ENCODE measurements at regions not wholly inside any gene's neighbourhood (a gene's known extent, or its start where the extent isn't known, plus 50 kb on each side); places are given as distances from the start of the nearest gene placed in this dataset.

GRCh38 chr5:54927097-54927746, 58.2 kb downstream of the ESM1 start:
- no peak for DNase-seq

DNA sequence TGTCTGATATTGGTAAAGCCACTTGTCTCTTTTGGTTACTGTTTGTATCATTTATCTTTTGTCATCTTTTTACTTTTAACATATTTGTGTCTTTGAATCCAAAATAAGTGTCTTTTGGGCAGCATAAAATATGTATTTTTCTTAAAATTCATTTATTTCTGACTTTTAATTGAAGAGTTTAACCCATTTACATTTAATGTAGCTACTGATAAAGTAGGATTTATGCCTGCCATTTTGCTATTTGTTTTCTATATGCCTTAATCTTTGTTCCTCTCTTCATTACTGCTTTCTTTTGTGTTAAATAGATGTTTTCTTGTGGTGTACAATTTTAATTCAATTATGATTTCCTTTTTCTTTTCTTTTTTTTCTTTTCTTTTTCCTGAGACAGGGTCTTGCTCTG, 60.9 kb downstream of the ESM1 start:
- DNase-seq, result no peak

GRCh38 chr5:54917323-54917722, 68.1 kb downstream of the ESM1 start:
- no peak for DNase-seq

DNA sequence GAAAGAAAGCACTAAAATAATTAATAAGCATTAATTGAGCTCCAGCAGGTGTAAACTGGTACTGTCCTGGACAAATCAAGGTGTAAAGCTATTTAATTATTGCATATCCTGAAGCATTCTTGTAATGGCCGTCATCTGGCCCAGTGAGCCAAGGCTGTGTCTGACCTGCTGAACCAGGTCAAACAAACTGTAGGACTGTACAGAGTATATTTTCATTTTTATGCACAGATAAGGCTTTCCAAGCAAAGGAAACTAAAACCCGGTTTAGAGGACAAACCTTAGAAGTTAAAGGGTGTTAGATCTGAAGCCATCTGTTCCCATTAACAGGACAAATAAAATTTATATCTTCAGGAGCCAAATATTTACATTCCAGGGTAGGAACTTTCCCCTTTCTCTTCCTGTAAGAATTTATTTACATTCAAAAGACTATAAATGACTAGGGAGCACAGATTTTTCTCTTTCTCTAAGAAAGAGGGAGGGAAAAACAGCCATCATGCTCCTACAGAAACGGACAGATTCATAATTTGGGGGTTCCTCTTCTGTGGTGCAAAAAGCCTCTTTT, 69.8 kb downstream of the ESM1 start:
- no peak for DNase-seq

- DNase-seq, result no peak
Measured at GRCh38 chr5:54912021-54912420, 73.4 kb downstream of the ESM1 start.

GRCh38 chr5:54909911-54910870, 75.2 kb downstream of the ESM1 start:
- no peak for DNase-seq

DNA sequence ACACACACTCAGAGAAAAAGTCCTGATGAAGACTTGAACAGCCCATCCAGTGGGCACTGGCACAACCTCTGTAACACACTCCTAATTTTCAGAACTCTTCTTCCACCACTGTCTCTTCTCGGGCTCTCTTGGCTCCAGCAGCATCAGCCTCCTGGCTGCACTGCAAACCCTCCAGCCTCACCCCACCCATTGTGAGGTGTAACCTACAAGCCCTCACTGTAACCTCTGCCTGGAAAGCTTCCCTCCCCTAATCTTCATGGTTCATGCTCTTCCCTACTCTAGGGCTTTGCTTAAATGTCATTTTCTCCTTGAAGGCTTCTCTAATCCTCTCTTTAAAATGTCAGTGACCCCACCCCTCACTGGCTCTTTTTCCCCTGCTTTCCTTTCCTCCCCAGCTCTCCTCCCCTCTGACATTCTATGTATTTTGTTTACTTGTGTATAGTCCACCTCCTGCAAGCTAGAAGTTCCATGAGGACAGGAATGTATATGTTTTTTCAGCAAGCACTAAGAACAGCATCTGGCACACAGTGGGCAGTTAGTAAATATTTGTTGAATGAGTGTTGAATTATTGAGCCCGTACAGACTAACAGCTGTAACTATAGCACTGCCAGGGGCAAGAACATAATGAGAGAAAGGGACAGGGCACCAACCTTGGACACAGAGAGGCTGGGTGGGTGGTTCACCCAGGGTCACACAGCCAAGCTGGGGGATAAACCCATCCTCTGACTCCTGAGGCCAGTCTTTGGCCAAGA, 76.4 kb downstream of the ESM1 start:
- no peak for DNase-seq

DNA sequence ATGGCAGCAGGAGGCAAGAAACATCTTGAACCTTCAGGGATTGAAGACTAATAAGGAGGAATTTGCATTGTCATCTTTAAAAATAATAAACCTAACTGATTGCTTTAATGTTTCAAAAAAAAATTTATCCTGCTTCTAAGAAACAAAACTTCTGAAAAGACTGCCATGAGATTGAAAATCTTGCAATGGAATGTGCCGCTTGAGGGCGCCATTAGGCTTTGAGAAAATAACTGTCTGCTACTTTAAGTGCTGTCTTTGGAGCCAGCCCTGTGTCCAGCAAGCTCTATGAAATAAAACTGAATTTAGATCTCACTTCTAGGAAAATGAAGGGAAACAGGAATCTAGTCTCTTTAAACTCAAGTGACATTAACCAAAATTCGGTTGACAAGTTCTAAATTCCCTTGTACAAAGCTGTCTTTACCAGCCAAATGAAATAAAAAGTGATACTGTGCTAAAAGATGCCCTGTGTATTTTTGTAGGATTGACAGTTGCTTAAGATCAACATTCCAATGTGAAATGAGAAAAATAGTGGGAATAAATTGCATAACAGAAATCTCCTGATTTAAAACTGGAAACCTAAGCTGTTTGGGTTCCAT, 79.4 kb downstream of the ESM1 start:
- DNase-seq, result peak; percentile 88

GRCh38 chr5:54905246-54905795, 80.1 kb downstream of the ESM1 start:
- no peak for DNase-seq

- no peak for DNase-seq
Measured at GRCh38 chr5:54904425-54904824, 81.0 kb downstream of the ESM1 start.

GRCh38 chr5:54902791-54903473, 82.5 kb downstream of the ESM1 start:
- DNase-seq, result peak; percentile 61

DNA sequence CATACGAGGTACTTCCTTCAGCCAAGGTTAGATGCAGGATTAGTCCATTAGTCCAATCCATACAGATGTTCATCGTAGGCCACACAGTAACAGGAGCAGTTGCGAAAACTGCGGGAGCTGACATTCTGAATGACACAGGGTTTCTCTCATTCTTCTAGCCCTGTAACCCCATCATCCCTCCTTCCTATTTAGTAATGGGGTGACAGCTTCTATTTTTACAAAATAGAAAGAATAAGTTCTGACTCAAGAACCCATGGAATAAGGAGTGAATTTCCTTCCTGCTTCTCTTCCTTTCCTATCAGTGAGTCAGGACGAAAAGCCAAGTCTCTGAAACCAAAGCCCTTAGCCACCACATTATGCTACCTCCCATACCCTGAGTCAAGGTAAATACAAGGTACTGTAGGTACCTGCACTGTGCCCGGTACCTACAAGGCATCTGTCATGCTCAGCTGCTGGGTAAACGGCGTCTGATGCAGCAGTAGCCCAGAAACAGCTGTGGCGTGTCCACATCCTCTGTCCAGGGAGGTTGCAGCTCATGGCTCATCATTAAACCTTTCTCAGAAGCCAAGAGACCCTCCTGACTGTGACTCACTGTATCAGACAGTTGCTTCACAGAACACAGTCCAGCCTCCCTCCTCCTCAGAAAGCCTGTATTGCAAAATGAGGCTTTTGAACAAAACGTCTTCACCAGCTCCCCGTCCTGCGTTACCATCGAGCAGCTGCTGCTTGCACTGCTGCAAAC, 84.2 kb downstream of the ESM1 start:
- DNase-seq, result no peak

DNA sequence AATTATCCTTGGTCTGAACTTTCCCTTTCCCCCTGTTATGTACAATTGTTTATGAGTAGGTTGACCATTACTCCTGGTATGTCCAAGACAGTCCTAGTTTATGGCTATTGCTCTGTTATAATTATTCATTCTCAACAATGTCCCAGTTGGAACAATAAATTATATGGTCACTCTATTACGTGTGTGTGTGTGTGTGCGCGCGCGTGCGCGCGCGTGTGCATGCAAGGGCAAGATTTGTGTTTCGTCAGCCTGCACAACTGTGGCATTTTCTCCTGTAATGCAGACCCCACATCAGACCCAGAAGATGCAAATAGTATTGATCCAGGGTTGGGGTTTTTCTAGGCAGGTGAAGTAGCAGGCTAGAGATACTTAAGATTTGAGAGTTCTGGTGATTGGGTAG, 88.4 kb downstream of the ESM1 start:
- no peak for DNase-seq

GRCh38 chr5:54895816-54896341, 89.5 kb downstream of the ESM1 start:
- DNase-seq, result no peak

DNA sequence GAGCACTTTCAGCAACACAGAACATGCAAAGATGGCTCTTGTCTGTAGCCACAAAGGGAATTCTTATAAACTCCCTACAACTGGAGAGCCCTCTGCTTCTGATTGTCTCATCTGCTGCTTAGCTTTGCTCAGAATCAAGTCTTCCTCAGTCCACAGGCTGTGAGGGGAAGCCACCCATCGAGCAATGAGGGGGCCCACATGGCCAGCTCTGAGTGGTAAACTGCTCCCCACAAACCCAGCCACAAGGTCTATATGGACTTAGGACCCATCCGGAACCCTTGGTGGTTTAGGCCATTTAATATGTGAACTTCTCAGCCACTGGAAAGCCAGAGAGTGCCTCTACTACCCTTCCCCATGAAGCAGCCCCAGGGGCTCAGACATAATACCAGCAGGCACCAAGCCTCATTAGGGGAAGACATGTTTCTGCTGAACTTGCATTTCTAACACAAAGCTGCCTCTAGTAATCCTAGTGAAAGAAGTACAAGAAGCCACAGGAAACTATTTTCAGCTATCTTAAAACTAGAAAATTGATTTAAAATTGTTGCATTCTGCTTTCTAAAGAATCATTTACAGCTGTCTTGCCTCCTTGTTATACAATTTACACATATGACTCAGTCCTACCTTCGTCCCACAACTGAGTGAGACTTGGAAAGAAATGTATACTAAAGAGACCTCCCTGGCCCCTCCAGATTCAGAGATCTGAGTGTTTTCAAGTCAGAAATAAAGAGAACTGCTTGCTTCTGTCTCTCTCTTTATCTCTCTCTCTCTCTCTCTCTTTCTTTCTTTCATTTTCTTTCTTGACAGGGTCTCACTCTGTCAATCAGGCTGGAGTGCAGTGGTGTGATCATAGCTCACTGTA, 90.2 kb downstream of the ESM1 start:
- DNase-seq, result no peak

- DNase-seq, result no peak
Measured at GRCh38 chr5:54889826-54890225, 95.6 kb downstream of the ESM1 start.

DNA sequence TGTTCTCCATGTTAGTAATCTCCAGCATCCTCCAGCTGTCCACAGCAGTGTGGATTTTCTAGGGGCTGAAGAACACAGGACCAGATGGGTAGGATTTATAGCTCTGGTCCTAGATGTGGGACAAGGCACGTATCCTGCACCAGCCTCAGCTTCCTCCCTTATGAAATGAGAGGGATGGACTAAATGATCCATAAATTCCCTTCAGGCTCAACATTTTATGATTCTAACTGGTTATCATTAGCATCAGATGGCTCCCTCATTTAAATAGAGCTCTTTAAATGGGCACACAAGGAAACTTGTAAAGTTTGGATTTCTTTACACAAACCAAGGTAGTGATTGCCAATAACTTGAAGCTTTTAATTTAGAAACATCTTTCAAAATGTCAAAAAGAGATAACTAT, 97.7 kb downstream of the ESM1 start:
- no peak for DNase-seq

DNA sequence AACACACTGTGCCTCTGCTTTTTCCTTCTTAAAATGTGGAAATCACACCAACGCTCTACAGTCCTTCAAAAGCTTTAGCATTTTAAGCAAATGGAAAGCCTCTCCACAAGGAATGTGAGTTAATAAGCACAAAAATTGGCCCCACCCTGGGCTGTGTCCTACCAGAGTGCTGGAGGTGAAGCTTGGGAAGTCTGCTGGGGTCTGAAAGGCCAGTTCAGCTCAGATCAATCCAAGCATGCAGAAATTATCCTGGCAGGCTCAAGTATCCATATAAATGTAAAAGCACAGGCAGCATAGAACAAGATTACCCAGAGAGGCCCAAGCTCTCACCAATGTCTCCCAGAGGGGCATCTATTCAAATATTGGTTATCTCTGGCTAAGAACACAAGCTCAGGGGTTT, 98.5 kb downstream of the ESM1 start:
- no peak for DNase-seq

GRCh38 chr5:54885636-54886035, 99.8 kb downstream of the ESM1 start:
- no peak for DNase-seq

GRCh38 chr5:54884195-54884536, 101.2 kb downstream of the ESM1 start:
- no peak for DNase-seq
